A549 (cell line): ENCODE measurements at regions not wholly inside any gene's neighbourhood (a gene's known extent, or its start where the extent isn't known, plus 50 kb on each side); places are given as distances from the start of the nearest gene placed in this dataset.

Experiments used
- BHLHE40 ChIP-seq: IDR thresholded peaks from 2 replicates; pipeline ENCODE4 v1.6.1; 2012; ENCODE audit warnings: low read depth, low read length, inconsistent platforms
- ESRRA ChIP-seq: fragments of 150-350 bp; IDR thresholded peaks from 2 replicates; pipeline ENCODE4 v1.6.1; 2014; ENCODE audit warnings: mild to moderate bottlenecking, low read length, borderline replicate concordance
- HMGXB4 ChIP-seq: fragments of 250-450 bp; sonication (Bioruptor Pico); IDR thresholded peaks from 2 replicates; pipeline ENCODE4 v1.5.0; 2021; ENCODE audit warnings: mild to moderate bottlenecking, moderate library complexity, borderline replicate concordance
- JUN ChIP-seq, 2 experiments: fragments of >200 bp; sonication (Bioruptor Twin); formaldehyde crosslinking; IDR thresholded peaks; 2 replicates in 1 of 2; 3 replicates in 1 of 2; pipeline ENCODE4 v1.6.1; 2016 to 2017
- KDM1A ChIP-seq: fragments of 200-600 bp; sonication (generic); IDR thresholded peaks from 2 replicates; pipeline ENCODE4 v1.6.1; 2016; ENCODE audit warnings: low read depth, mild to moderate bottlenecking
- MAX ChIP-seq: IDR thresholded peaks from 2 replicates; pipeline ENCODE4 v1.6.1; 2012
- NR3C1 ChIP-seq: fragments of >200 bp; sonication (Bioruptor Twin); formaldehyde crosslinking; IDR thresholded peaks from 3 replicates; pipeline ENCODE4 v1.6.1; 2017
- POLR2A ChIP-seq: IDR thresholded peaks from 2 replicates; pipeline ENCODE4 v1.6.1; 2012; ENCODE audit warnings: mild to moderate bottlenecking, low read length
- RNF2 ChIP-seq: fragments of 200-600 bp; sonication (generic); IDR thresholded peaks from 2 replicates; pipeline ENCODE4 v1.6.1; 2016; ENCODE audit warnings: low read depth, mild to moderate bottlenecking, antibody characterized with exemption, moderate library complexity, borderline replicate concordance
- TF ChIP-seq, protein P1 (sequence below): fragments of 250-450 bp; sonication (Bioruptor Pico); IDR thresholded peaks from 2 replicates; pipeline ENCODE4 v1.5.0; 2020; ENCODE audit warnings: low read depth, mild to moderate bottlenecking, moderate library complexity
- TF ChIP-seq, protein P2 (sequence below): fragments of >200 bp; sonication (Bioruptor Twin); formaldehyde crosslinking; IDR thresholded peaks from 3 replicates; pipeline ENCODE4 v1.5.1; 2016
- TF ChIP-seq, protein P3 (sequence below): fragments of 200-600 bp; sonication (generic); IDR thresholded peaks from 2 replicates; pipeline ENCODE4 v1.6.1; 2016; ENCODE audit warnings: antibody characterized with exemption, mild to moderate bottlenecking, moderate library complexity

DNA sequence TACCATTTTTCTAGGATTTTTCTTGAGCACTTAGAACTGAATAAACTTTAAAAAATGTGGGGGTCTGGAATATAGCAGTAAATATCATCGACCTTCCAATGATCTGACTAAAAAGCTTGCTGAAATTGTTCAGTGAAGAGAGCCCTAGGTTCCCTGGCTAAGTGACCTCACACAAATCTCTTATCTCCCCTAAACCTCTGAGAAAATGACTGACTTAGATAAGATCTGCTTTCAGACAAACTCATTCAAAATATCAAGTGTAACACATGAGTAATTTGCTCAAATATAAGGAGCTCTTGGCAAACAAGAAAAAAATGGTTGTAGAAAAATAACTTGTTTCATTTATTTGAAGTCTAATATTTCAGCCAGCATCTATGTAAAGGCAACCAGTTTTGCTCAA, 441.7 kb upstream of the SLIT2 start:
- TF ChIP-seq KDM1A (no peak), POLR2A (no peak), BHLHE40 (no peak), HMGXB4 (CRISPR knock-in tag) (no peak), MAX (no peak), RNF2 (no peak), NR3C1 (no peak), JUN (IDR thresholded peaks at IDR 0.05) (no peak), ESRRA (no peak)
- TF ChIP-seq, protein P1, sequence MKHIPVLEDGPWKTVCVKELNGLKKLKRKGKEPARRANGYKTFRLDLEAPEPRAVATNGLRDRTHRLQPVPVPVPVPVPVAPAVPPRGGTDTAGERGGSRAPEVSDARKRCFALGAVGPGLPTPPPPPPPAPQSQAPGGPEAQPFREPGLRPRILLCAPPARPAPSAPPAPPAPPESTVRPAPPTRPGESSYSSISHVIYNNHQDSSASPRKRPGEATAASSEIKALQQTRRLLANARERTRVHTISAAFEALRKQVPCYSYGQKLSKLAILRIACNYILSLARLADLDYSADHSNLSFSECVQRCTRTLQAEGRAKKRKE (CRISPR knock-in tag): no peak
- TF ChIP-seq, protein P2, sequence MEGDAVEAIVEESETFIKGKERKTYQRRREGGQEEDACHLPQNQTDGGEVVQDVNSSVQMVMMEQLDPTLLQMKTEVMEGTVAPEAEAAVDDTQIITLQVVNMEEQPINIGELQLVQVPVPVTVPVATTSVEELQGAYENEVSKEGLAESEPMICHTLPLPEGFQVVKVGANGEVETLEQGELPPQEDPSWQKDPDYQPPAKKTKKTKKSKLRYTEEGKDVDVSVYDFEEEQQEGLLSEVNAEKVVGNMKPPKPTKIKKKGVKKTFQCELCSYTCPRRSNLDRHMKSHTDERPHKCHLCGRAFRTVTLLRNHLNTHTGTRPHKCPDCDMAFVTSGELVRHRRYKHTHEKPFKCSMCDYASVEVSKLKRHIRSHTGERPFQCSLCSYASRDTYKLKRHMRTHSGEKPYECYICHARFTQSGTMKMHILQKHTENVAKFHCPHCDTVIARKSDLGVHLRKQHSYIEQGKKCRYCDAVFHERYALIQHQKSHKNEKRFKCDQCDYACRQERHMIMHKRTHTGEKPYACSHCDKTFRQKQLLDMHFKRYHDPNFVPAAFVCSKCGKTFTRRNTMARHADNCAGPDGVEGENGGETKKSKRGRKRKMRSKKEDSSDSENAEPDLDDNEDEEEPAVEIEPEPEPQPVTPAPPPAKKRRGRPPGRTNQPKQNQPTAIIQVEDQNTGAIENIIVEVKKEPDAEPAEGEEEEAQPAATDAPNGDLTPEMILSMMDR: no peak
- TF ChIP-seq, protein P3, sequence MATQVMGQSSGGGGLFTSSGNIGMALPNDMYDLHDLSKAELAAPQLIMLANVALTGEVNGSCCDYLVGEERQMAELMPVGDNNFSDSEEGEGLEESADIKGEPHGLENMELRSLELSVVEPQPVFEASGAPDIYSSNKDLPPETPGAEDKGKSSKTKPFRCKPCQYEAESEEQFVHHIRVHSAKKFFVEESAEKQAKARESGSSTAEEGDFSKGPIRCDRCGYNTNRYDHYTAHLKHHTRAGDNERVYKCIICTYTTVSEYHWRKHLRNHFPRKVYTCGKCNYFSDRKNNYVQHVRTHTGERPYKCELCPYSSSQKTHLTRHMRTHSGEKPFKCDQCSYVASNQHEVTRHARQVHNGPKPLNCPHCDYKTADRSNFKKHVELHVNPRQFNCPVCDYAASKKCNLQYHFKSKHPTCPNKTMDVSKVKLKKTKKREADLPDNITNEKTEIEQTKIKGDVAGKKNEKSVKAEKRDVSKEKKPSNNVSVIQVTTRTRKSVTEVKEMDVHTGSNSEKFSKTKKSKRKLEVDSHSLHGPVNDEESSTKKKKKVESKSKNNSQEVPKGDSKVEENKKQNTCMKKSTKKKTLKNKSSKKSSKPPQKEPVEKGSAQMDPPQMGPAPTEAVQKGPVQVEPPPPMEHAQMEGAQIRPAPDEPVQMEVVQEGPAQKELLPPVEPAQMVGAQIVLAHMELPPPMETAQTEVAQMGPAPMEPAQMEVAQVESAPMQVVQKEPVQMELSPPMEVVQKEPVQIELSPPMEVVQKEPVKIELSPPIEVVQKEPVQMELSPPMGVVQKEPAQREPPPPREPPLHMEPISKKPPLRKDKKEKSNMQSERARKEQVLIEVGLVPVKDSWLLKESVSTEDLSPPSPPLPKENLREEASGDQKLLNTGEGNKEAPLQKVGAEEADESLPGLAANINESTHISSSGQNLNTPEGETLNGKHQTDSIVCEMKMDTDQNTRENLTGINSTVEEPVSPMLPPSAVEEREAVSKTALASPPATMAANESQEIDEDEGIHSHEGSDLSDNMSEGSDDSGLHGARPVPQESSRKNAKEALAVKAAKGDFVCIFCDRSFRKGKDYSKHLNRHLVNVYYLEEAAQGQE: no peak
